ENCODE measurements at regions not wholly inside any gene's neighbourhood (a gene's known extent, or its start where the extent isn't known, plus 50 kb on each side); places are given as distances from the start of the nearest gene placed in this dataset.

- TF ChIP-seq CTCF (IDR thresholded peaks at IDR 0.05; ENCODE audit: extremely low read depth, missing control alignments): no peak
- no peak for DNase-seq (ENCODE audit: low spot score)
These were observed 670.8 kb downstream of the PCDH17 start for GRCh38 chr13:58302349-58302748.

DNA sequence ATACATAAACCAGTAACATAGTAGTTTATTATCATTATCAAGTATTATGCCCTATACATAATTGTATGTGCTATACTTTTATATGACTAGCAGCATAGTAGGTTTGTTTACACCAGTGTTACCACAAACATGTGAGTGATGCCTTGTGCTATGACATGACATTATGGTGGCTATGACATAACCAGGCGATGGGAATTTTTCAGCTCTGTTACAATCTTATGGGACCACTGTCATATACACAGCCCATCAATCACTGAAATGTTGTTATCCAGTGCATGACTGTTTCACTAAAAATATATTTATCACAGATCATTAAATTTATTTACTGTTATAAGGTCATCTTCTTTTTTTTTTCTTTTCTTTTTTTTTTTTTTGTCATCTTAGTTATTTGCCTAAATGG lies 674.5 kb downstream of the PCDH17 start:
- DNase-seq (ENCODE audit: low spot score): no peak
- no peak for TF ChIP-seq CTCF (IDR thresholded peaks at IDR 0.05; ENCODE audit: extremely low read depth, missing control alignments)

DNA sequence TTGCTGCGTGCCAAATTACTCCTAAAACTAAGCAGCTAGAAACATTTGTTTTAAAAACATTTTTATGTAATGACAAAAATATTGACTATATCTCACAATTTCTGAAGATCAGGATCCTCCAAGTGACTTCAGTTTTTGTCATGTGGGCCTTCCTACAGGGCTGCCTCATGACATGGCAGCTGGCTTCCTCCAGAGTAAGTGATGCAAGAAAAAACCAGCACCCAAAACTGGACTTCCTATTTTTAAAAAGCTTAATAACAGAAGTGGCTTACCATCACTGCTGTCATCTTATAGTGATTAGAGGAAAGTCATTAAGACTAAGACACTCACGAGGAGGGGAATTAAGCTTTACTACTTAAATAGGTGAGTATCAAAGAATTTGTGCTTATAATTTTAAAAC lies 681.7 kb downstream of the PCDH17 start:
- no peak for TF ChIP-seq CTCF (IDR thresholded peaks at IDR 0.05; ENCODE audit: extremely low read depth, missing control alignments)
- no peak for DNase-seq (ENCODE audit: low spot score)

DNA sequence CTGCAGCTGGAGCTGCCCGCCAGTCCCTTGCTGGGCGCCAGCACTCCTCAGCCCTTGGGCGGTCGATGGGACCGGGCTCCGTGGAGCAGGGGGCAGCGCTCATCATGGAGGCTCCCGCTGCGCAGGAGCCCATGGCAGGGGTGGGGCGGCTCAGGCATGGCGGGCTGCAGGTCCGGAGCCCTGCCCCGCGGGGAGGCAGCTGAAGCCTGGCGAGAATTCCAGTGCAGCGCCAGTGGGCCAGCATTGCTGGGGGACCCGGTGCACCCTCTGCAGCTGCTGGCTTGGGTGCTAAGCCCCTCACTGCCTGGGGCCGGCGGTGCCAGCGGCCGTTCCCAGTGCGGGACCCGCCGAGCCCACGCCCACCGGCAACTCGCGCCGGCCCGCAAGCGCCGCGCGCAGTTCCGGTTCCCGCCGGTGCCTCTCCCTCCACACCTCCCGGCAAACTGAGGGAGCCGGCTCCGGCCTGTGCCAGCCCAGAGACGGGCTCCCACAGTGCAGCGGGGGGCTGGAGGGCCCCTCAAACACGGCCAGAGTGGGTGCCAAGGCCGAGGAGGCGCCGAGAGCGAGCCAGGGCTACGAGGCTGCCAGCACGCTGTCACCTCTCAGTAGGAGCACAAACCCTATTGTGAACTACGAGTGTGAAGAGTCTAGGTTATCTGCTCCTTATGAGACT lies 687.1 kb downstream of the PCDH17 start:
- TF ChIP-seq CTCF (IDR thresholded peaks at IDR 0.05; ENCODE audit: extremely low read depth, missing control alignments): no peak
- DNase-seq (ENCODE audit: low spot score): no peak

- DNase-seq (ENCODE audit: low spot score): no peak
- no peak for TF ChIP-seq CTCF (IDR thresholded peaks at IDR 0.05; ENCODE audit: extremely low read depth, missing control alignments)
These were observed 692.6 kb downstream of the PCDH17 start for GRCh38 chr13:58324161-58324560.

DNA sequence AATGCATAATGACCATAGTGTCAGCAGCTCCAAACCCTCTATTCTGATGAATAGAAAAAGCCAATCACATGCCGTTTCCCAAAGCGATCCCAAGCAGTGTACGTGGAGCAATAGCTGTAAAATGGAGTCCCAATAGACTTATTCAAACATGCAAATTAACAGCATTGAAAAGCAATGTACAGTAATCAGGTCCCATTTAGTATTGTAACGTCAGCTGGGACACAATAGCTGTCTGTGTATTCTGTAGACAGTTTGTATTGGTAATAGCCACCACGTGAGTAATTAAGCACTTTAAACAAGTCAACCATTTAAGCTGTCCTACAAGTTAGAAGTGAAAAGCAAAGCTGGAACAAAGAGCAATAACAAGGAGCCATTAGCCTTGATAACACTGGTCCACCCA lies 698.2 kb downstream of the PCDH17 start:
- no peak for TF ChIP-seq CTCF (IDR thresholded peaks at IDR 0.05; ENCODE audit: extremely low read depth, missing control alignments)
- DNase-seq (ENCODE audit: low spot score): no peak

DNA sequence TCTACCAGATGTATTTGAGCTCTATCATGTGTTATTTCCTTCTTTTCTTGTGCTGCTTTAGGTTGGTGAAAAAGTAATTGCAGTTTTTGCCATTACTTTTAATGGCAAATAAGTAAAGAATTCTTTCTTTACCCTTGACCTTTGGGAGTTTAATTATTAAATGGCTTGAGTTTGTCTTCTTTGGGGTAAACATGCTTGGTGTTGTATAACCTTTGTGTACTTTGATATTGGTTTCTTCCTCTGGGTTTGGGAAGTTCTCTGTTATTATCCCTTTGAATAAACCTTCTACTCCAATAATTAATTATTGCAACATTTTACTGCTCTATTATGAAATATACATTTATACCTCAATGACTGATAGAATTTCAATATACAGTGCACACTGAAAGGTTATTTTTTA lies 709.4 kb downstream of the PCDH17 start:
- DNase-seq (ENCODE audit: low spot score): no peak
- TF ChIP-seq CTCF (IDR thresholded peaks at IDR 0.05; ENCODE audit: extremely low read depth, missing control alignments): no peak
